Suppressor macrophage treated with lipopolysaccharide for 4 hours (primary cell): ENCODE measurements at regions not wholly inside any gene's neighbourhood (a gene's known extent, or its start where the extent isn't known, plus 50 kb on each side); places are given as distances from the start of the nearest gene placed in this dataset.
A peak's percentile ranks its signal among the peaks of the same experiment; 100 is the strongest.

Source experiments
- DNase-seq: peaks from one replicate; pipeline ENCODE4 v3.0.0-alpha.2; 2020

GRCh38 chr4:22217480-22217879, 268.9 kb upstream of the KCNIP4 start:
- DNase-seq, result no peak

- DNase-seq, result no peak
These were observed 267.7 kb upstream of the KCNIP4 start for GRCh38 chr4:22216278-22216677.

GRCh38 chr4:22215084-22215483, 266.5 kb upstream of the KCNIP4 start:
- DNase-seq, result no peak

GRCh38 chr4:22203711-22204011, 255.1 kb upstream of the KCNIP4 start:
- no peak for DNase-seq

- DNase-seq, result no peak
These were observed 254.6 kb upstream of the KCNIP4 start for GRCh38 chr4:22202975-22203710.

- DNase-seq, result no peak
These were observed 253.8 kb upstream of the KCNIP4 start for GRCh38 chr4:22202246-22202974.

GRCh38 chr4:22201256-22201655, 252.7 kb upstream of the KCNIP4 start:
- no peak for DNase-seq

GRCh38 chr4:22196551-22196950, 248.0 kb upstream of the KCNIP4 start:
- DNase-seq, result no peak

GRCh38 chr4:22192084-22192511, 243.5 kb upstream of the KCNIP4 start:
- DNase-seq, result no peak

GRCh38 chr4:22191565-22191964, 243.0 kb upstream of the KCNIP4 start:
- no peak for DNase-seq

GRCh38 chr4:22190855-22191254, 242.3 kb upstream of the KCNIP4 start:
- no peak for DNase-seq

GRCh38 chr4:22187203-22187820, 238.7 kb upstream of the KCNIP4 start:
- no peak for DNase-seq

- DNase-seq, result no peak
These were observed 233.2 kb upstream of the KCNIP4 start for GRCh38 chr4:22181736-22182135.

- DNase-seq, result no peak
These were observed 230.7 kb upstream of the KCNIP4 start for GRCh38 chr4:22179124-22179874.

GRCh38 chr4:22174640-22175039, 226.1 kb upstream of the KCNIP4 start:
- no peak for DNase-seq

GRCh38 chr4:22170353-22170752, 221.8 kb upstream of the KCNIP4 start:
- no peak for DNase-seq

GRCh38 chr4:22167201-22167600, 218.6 kb upstream of the KCNIP4 start:
- no peak for DNase-seq

GRCh38 chr4:22162454-22162853, 213.9 kb upstream of the KCNIP4 start:
- DNase-seq, result no peak

GRCh38 chr4:22130741-22131140, 182.2 kb upstream of the KCNIP4 start:
- DNase-seq, result no peak

- DNase-seq, result peak; percentile 12
These were observed 181.0 kb upstream of the KCNIP4 start for GRCh38 chr4:22129454-22130029.

GRCh38 chr4:22122062-22122461, 173.5 kb upstream of the KCNIP4 start:
- no peak for DNase-seq

GRCh38 chr4:22115262-22115661, 166.7 kb upstream of the KCNIP4 start:
- DNase-seq, result no peak

- DNase-seq, result no peak
These were observed 155.2 kb upstream of the KCNIP4 start for GRCh38 chr4:22103768-22104167.
